Kidney capillary endothelial cell (primary cell): ENCODE measurements at regions not wholly inside any gene's neighbourhood (a gene's known extent, or its start where the extent isn't known, plus 50 kb on each side); places are given as distances from the start of the nearest gene placed in this dataset.

Experiments
- DNase-seq: peaks from one replicate; pipeline ENCODE4 v3.0.0-alpha.2; 2018; ENCODE audit warnings: low spot score

DNA sequence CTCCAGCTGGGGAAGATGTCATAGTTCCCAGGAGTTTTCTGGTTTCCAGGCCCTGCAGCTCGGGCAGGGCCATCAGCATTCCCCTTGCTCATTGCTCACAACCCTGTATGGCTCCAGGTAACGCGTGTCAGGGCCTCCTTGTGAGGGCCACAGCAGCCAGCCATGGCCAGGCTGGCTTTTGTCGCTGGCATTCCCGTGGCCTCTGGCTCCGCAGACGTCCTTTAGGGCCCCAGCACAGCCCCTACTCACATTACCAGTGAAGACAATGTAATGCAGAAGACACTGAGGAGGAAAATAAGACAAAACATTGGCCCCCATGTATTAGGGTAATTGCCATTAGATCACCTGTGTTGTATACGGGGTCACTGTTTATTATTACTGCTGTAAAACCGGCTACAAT is 1799.0 kb downstream of the TP53TG3F start:
- no peak for DNase-seq

GRCh38 chr16:35295856-35296255 is 1836.4 kb downstream of the TP53TG3F start:
- DNase-seq: no peak

GRCh38 chr16:35296962-35297653 is 1837.7 kb downstream of the TP53TG3F start:
- no peak for DNase-seq

GRCh38 chr16:35298460-35299243 is 1839.2 kb downstream of the TP53TG3F start:
- no peak for DNase-seq

GRCh38 chr16:35302859-35303258 is 1843.4 kb downstream of the TP53TG3F start:
- no peak for DNase-seq

GRCh38 chr16:35305476-35305875 is 1846.1 kb downstream of the TP53TG3F start:
- no peak for DNase-seq

DNA sequence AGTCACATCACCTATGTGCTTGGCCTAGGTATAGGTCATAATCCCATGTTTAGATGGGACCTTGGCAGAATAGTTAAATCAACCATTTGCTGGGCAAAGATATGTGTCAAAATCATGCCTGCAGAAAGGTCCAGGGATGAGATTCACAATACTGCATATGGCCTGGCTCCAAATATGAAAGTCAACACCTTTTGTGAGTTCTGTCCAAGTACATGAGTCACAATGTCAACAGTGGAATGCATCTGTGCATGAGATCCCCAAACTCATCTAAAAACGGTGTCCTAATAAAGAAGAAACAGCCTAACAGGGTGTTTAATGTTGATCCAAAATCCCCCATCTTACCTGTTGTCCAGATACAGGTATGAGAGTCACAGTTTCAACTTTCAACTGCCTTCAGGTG is 1847.5 kb downstream of the TP53TG3F start:
- DNase-seq: no peak

DNA sequence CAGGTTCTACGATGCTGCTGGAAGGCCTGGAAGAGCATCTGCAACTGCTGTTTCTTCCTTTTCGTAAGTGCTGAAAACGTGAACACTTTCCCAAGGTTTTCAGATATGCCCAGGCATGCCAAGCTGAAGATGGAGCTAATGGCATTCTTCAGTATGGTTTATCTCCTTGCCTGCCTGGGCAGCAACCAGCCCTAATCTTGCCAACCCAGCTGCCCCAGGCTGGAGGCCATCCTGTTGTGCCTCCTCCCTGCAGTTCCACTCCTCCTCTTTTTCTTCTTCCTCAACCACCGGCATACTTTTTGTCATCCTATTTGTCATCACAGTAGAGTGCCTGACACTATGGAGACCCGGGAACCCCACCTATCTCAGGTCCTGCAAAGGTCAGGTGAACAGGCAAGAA is 1849.3 kb downstream of the TP53TG3F start:
- no peak for DNase-seq

GRCh38 chr16:35310999-35311398 is 1851.6 kb downstream of the TP53TG3F start:
- no peak for DNase-seq

DNA sequence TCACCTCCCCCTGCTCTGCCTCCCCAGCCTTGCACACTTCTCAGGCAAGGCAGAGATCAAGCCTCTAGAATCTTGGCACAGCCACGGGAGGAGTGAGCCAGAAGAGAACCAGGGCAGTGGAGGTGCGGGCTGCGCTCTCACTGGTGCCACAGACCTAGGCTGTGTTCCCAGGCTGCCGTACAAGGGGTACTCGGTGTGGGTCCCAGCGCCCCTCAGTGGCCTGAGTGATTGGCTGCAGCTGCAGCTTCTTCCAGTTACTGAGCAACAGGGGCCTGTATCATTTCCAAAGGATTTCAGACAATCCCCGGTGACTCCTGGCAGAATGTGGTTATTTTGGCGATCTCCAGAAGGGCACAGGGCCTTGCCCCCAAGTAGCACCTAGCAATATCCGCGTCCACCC is 1852.1 kb downstream of the TP53TG3F start:
- DNase-seq: no peak

GRCh38 chr16:35314298-35314697 is 1854.9 kb downstream of the TP53TG3F start:
- DNase-seq: no peak

- no peak for DNase-seq
Measured at GRCh38 chr16:35319536-35320192, 1860.3 kb downstream of the TP53TG3F start.

DNA sequence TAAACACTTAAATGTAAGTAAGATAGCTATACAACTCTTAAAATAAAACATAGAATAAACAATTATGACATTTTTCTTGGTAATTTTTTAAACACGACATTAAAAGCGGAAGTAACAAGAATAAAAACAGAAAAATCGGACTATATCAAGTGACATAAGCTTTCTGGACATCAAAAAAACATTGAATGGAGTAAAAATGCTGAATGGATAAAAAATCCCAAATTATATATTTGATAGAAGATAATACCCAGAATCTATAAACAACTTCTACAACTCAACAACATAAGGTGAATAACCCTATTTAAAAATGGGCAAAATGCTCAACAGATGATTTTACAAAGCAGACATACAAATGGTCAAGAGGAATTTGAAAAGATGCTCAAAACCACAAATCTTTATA is 1866.5 kb downstream of the TP53TG3F start:
- DNase-seq: no peak

DNA sequence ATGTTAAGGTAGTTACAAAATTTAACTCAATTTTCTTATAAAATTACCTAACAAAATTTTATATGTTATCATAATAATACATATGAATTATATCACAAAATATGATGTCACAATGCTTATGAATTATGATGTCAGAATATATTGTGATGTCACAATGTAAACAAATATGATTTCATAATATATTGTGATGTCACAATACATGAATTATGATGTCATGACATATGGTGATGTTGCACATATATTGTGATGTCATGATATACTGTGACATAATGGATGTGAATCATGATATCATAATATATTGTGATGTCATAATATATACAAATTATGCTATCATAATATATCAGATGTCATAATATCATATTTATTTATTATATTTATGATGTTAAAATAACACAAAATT is 1879.9 kb downstream of the TP53TG3F start:
- DNase-seq: no peak

GRCh38 chr16:35342012-35342411 is 1882.6 kb downstream of the TP53TG3F start:
- DNase-seq: no peak

GRCh38 chr16:35344012-35344762 is 1884.8 kb downstream of the TP53TG3F start:
- no peak for DNase-seq

DNA sequence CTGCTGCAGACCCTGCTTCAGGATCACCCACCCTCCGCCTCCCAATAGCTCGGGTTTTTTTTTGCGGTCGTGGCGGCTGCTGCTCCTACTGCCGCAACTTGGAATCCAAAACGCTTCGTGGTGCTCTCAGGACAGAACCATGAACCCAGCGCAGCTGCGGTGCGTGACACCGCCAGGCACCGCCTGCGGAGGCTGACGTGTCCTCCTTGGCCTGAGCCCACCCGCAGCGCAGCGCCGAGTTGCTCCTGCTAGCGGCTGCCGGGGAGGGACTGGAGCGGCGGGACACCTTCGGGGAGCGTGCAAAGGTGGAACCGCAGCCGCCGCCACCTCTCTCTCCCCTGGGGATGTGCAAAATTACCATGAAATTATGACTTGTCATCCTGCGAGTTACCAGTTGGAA is 1893.0 kb downstream of the TP53TG3F start:
- no peak for DNase-seq

GRCh38 chr16:35363510-35363909 is 1904.1 kb downstream of the TP53TG3F start:
- DNase-seq: no peak

DNA sequence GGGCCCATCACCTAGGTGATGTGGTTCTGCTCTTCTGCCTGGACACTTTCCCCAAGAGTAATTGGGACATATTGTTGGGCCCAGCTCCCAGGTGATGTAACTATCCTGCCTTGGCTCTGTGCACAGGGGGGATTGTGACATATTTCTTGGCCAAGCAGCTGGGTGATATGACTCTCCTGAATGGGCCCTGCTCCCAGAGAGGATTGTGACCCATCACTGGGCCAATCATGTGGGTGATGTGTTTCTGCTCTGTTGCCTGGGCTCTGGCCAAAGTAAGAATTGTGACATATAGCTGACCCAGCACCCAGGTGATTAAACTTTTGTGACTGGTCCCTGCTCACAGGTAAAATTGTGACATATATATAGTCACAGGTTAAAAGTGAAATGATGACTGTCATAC is 1904.9 kb downstream of the TP53TG3F start:
- DNase-seq: no peak

GRCh38 chr16:35365675-35366074 is 1906.3 kb downstream of the TP53TG3F start:
- DNase-seq: no peak

DNA sequence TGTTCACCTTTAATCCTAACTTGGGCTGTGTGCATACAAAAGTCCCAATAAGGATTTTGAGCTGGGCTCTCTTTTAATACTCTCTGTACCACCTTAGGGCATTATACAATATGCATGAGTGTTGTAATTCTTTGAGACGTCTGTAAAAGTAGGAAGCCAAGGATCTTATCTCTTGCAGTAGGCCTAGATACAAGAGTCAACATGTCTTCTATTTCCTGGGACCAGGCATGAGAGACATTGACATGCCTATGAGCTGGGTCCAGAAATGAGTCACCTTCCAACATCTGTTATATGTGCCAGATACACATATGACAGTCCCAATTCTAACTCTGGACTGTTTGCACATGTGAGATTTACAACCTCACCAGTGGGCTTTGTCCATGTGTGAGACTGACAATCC is 1911.2 kb downstream of the TP53TG3F start:
- DNase-seq: no peak

- no peak for DNase-seq
Measured at GRCh38 chr16:35377142-35377541, 1917.7 kb downstream of the TP53TG3F start.
